Suprapubic skin (tissue), 4 donors: ENCODE measurements at regions not wholly inside any gene's neighbourhood (a gene's known extent, or its start where the extent isn't known, plus 50 kb on each side); places are given as distances from the start of the nearest gene placed in this dataset.

Source experiments
- DNase-seq, 2 donors: peaks; one replicate each; pipeline ENCODE4 v3.0.0-alpha.2; 2019; ENCODE audit warnings: low spot score in 2 of 2
- H3K27ac ChIP-seq: fragments of 200-600 bp; sonication (generic); one replicate; pipeline ENCODE4 v1.5.1; 2019
- H3K27me3 ChIP-seq: fragments of 200-600 bp; sonication (generic); one replicate; pipeline ENCODE4 v1.5.1; 2019
- H3K36me3 ChIP-seq: fragments of 200-600 bp; sonication (generic); one replicate; pipeline ENCODE4 v1.5.1; 2019
- H3K4me1 ChIP-seq: fragments of 200-600 bp; sonication (generic); one replicate; pipeline ENCODE4 v1.5.1; 2019
- H3K4me3 ChIP-seq: fragments of 200-600 bp; sonication (generic); one replicate; pipeline ENCODE4 v1.5.1; 2019; ENCODE audit warnings: mild to moderate bottlenecking
- H3K9me3 ChIP-seq: fragments of 200-600 bp; sonication (generic); one replicate; pipeline ENCODE4 v1.5.1; 2019
- CTCF ChIP-seq, 2 donors: fragments of 200-600 bp in 1 of 2; fragments of 450-650 bp in 1 of 2; sonication (generic) in 1 of 2; IDR thresholded peaks; one replicate each; pipeline ENCODE4 v1.5.1; 2016 to 2019; ENCODE audit warnings: antibody characterized with exemption in 2 of 2, mild to moderate bottlenecking in 1 of 2, moderate library complexity in 1 of 2
- EP300 ChIP-seq: sonication (generic); formaldehyde crosslinking; IDR thresholded peaks from one replicate; pipeline ENCODE4 v1.6.1; 2017; ENCODE audit warnings: antibody characterized with exemption
- POLR2A ChIP-seq, 2 donors: fragments of 450-650 bp; IDR thresholded peaks; one replicate each; pipeline ENCODE4 v1.6.1; 2017; ENCODE audit warnings: antibody characterized with exemption in 2 of 2, mild to moderate bottlenecking in 2 of 2, moderate library complexity in 2 of 2
- POLR2AphosphoS5 ChIP-seq, 3 donors: sonication (generic); formaldehyde crosslinking; IDR thresholded peaks; one replicate each; pipeline ENCODE4 v1.6.1; 2017; ENCODE audit warnings: antibody characterized with exemption in 3 of 3
- WGBS: methylation state at CpG from one replicate; pipeline ENCODE4 v1.1.5; 2018; 5-methylcytosine and 5-hydroxymethylcytosine counted together

- H3K4me1 ChIP-seq, result peaks cover 8% of the 10 kb centered on the region
- no peaks in the 10 kb centered on the region for H3K9me3 ChIP-seq
- H3K27me3 ChIP-seq, result no peaks in the 10 kb centered on the region
- 49% methylated on average over 2 of the region's 2 CpGs for WGBS
- TF ChIP-seq POLR2AphosphoS5 (IDR thresholded peaks at IDR 0.05) (no peak), CTCF (IDR thresholded peaks at IDR 0.05) (no peak), POLR2A (IDR thresholded peaks at IDR 0.05) (no peak), EP300 (no peak)
- no peak for DNase-seq
- H3K4me3 ChIP-seq, result no peak overlapping the region
- no peaks in the 10 kb centered on the region for H3K36me3 ChIP-seq
- no peak overlapping the region for H3K27ac ChIP-seq
Observed at GRCh38 chr3:137075020-137075419, 117.2 kb downstream of the IL20RB start.

- no peak overlapping the region for H3K27ac ChIP-seq
- H3K36me3 ChIP-seq, result no peaks in the 10 kb centered on the region
- no peak for DNase-seq
- H3K9me3 ChIP-seq, result no peaks in the 10 kb centered on the region
- no peaks in the 10 kb centered on the region for H3K27me3 ChIP-seq
- H3K4me1 ChIP-seq, result peaks cover 8% of the 10 kb centered on the region
- TF ChIP-seq EP300 (no peak), POLR2AphosphoS5 (IDR thresholded peaks at IDR 0.05) (no peak), POLR2A (IDR thresholded peaks at IDR 0.05) (no peak), CTCF (IDR thresholded peaks at IDR 0.05) (no peak)
- WGBS, result 92% methylated on average over 2 of the region's 2 CpGs
- no peak overlapping the region for H3K4me3 ChIP-seq
Observed at GRCh38 chr3:137078040-137078439, 120.3 kb downstream of the IL20RB start.

DNA sequence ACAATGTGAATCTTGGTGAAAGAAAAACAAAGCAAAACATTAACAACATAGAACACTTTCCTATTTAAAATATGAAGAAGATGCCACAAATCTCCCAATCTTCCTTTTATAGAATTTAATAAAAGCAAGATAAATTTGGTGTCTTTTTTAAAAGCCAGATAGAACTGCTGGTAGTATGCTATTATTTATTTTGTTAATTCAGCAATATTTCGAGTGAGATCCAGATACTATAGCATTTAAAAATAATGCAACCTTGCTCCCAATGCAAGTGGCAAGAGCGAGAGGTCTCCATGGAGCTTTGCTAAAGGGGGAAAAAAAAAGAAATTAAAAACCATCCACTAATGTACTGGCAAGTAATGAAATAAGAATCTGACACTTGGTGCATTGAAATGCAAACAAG lies 121.8 kb downstream of the IL20RB start:
- WGBS, result 91% methylated on average over 2 of the region's 2 CpGs
- no peak for TF ChIP-seq POLR2A (IDR thresholded peaks at IDR 0.05)
- TF ChIP-seq POLR2AphosphoS5 (IDR thresholded peaks at IDR 0.05), result no peak
- no peak for TF ChIP-seq EP300
- no peak for TF ChIP-seq CTCF (IDR thresholded peaks at IDR 0.05)
- peaks cover 3% of the 10 kb centered on the region for H3K4me1 ChIP-seq
- no peaks in the 10 kb centered on the region for H3K36me3 ChIP-seq
- DNase-seq, result no peak
- H3K27ac ChIP-seq, result no peak overlapping the region
- H3K9me3 ChIP-seq, result no peaks in the 10 kb centered on the region
- H3K27me3 ChIP-seq, result no peaks in the 10 kb centered on the region
- H3K4me3 ChIP-seq, result no peak overlapping the region

DNA sequence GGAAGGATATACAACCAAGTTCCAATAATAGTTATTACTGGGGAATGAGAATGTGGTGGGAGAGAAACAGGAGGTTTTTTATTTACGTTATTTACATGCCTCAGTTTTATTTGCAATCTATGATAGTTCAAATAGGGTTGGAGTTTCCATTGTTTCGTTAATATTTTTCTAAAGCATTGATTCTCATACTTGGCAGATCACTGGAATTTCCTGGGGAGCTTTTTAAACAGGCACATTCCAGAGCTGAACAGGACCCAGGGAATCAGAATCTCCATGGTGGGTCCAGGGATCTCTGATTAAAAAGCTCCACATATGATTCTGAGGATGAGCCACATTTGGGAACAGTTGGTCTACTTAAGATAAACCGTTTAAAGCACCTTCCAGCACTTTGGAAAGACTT lies 123.9 kb downstream of the IL20RB start:
- no peaks in the 10 kb centered on the region for H3K27me3 ChIP-seq
- no peaks in the 10 kb centered on the region for H3K36me3 ChIP-seq
- DNase-seq, result no peak
- no peaks in the 10 kb centered on the region for H3K4me1 ChIP-seq
- WGBS, result 70% methylated on average over 3 of the region's 3 CpGs
- no peak overlapping the region for H3K27ac ChIP-seq
- H3K9me3 ChIP-seq, result no peaks in the 10 kb centered on the region
- H3K4me3 ChIP-seq, result no peak overlapping the region
- TF ChIP-seq POLR2AphosphoS5 (IDR thresholded peaks at IDR 0.05), result no peak
- TF ChIP-seq CTCF (IDR thresholded peaks at IDR 0.05), result no peak
- no peak for TF ChIP-seq POLR2A (IDR thresholded peaks at IDR 0.05)
- no peak for TF ChIP-seq EP300

DNA sequence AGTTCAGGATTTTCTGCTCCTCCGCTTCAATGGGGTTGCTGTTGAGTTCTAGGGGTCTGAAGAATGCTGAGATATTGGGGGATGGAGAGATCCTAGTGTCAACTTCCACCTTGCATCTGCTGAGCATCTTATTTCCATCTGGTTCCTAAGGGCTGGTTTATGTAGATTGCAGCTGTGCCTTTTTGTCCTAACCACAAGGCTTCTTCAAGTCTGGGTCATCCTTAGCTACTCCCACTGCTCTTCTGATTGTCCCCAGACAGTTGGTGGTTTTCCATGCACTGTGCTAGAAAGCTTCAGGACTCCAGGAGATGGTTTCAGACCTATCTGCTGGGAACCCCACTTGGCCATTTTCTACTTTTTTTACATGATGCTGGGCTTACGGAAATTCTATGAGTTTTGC lies 125.0 kb downstream of the IL20RB start:
- Histone ChIP-seq H3K4me3 (no peak overlapping the region), H3K4me1 (no peaks in the 10 kb centered on the region), H3K9me3 (no peaks in the 10 kb centered on the region), H3K36me3 (no peaks in the 10 kb centered on the region), H3K27ac (no peak overlapping the region), H3K27me3 (no peaks in the 10 kb centered on the region)
- 90% methylated on average over 2 of the region's 2 CpGs for WGBS
- TF ChIP-seq CTCF (IDR thresholded peaks at IDR 0.05) (no peak), EP300 (no peak), POLR2AphosphoS5 (IDR thresholded peaks at IDR 0.05) (no peak), POLR2A (IDR thresholded peaks at IDR 0.05) (no peak)
- no peak for DNase-seq
